GM18502 (cell line): ENCODE measurements at regions not wholly inside any gene's neighbourhood (a gene's known extent, or its start where the extent isn't known, plus 50 kb on each side); places are given as distances from the start of the nearest gene placed in this dataset.
A peak's percentile ranks its signal among the peaks of the same experiment; 100 is the strongest.
"Not testable (repeated sequence)": the region's sequence is repeated elsewhere in the genome, so short reads cannot be mapped to it uniquely, and the experiment has no call there.

Experiments
- ATAC-seq: cut with Tn5 transposase; IDR thresholded peaks from one replicate; pipeline ENCODE4 v1.9.1; 2021; ENCODE audit warnings: mild to moderate bottlenecking; ENCODE audit not compliant: unreplicated experiment, poor library complexity

GRCh38 chr12:131597333-131597732, 113.6 kb upstream of the SFSWAP start:
- ATAC-seq, result no peak

- no peak for ATAC-seq
These were observed 112.2 kb upstream of the SFSWAP start for GRCh38 chr12:131598717-131599116.

GRCh38 chr12:131599190-131600159, 111.4 kb upstream of the SFSWAP start:
- no peak for ATAC-seq

GRCh38 chr12:131600160-131600532, 110.7 kb upstream of the SFSWAP start:
- no peak for ATAC-seq

- not testable (repeated sequence) for ATAC-seq
These were observed 109.4 kb upstream of the SFSWAP start for GRCh38 chr12:131601499-131601898.

GRCh38 chr12:131603106-131603938, 107.6 kb upstream of the SFSWAP start:
- no peak for ATAC-seq

- peak; percentile 35 for ATAC-seq
These were observed 106.7 kb upstream of the SFSWAP start for GRCh38 chr12:131603939-131604795.

GRCh38 chr12:131604859-131605258, 106.0 kb upstream of the SFSWAP start:
- no peak for ATAC-seq

GRCh38 chr12:131605304-131605829, 105.5 kb upstream of the SFSWAP start:
- ATAC-seq, result no peak

- no peak for ATAC-seq
These were observed 104.5 kb upstream of the SFSWAP start for GRCh38 chr12:131606218-131606901.

GRCh38 chr12:131607658-131608447, 103.0 kb upstream of the SFSWAP start:
- peak; percentile 78 for ATAC-seq

GRCh38 chr12:131608740-131609690, 101.9 kb upstream of the SFSWAP start:
- ATAC-seq, result no peak

- no peak for ATAC-seq
These were observed 101.1 kb upstream of the SFSWAP start for GRCh38 chr12:131609762-131610161.

GRCh38 chr12:131610181-131610580, 100.7 kb upstream of the SFSWAP start:
- ATAC-seq, result no peak

- no peak for ATAC-seq
These were observed 100.0 kb upstream of the SFSWAP start for GRCh38 chr12:131610891-131611290.

- no peak for ATAC-seq
These were observed 99.3 kb upstream of the SFSWAP start for GRCh38 chr12:131611416-131612091.
